K562 (cell line): ENCODE measurements at regions not wholly inside any gene's neighbourhood (a gene's known extent, or its start where the extent isn't known, plus 50 kb on each side); places are given as distances from the start of the nearest gene placed in this dataset.

Experiments used
- CTCF ChIP-seq, 3 experiments: IDR thresholded peaks in 2 of 3; conservative IDR thresholded peaks in 1 of 3; 2 replicates each; pipeline ENCODE4 v1.5.1; 2011 to 2012; ENCODE audit warnings: low read length in 3 of 3, mild to moderate bottlenecking in 3 of 3, control low read depth in 2 of 3, improper control_type of control experiment in 1 of 3, inconsistent platforms in 1 of 3, low read depth in 1 of 3, mixed read lengths in 1 of 3, moderate library complexity in 1 of 3; ENCODE audit not compliant: insufficient read depth in 2 of 3
- EZH2 ChIP-seq: IDR thresholded peaks from 2 replicates; pipeline ENCODE4 v1.6.1; 2012; ENCODE audit warnings: low read depth, mild to moderate bottlenecking, inconsistent platforms, low read length, borderline replicate concordance
- TCF7L2 ChIP-seq: fragments of 150-350 bp; IDR thresholded peaks from 2 replicates; pipeline ENCODE4 v1.6.1; 2016; ENCODE audit warnings: low read depth, mild to moderate bottlenecking, low read length, moderate library complexity
- ZFPM2 ChIP-seq: fragments of 250-450 bp; sonication (Bioruptor Pico); IDR thresholded peaks from 2 replicates; pipeline ENCODE4 v1.5.1; 2022; ENCODE audit warnings: mild to moderate bottlenecking
- ZFX ChIP-seq: sonication (generic); formaldehyde crosslinking; IDR thresholded peaks from 2 replicates; pipeline ENCODE4 v1.8.0; 2022; ENCODE audit warnings: mild to moderate bottlenecking, missing genetic modification reagents, moderate library complexity
- ZNF24 ChIP-seq: fragments of 450-650 bp; IDR thresholded peaks from 2 replicates; pipeline ENCODE4 v1.6.1; 2016

GRCh38 chr1:115506518-115506917 lies 135.3 kb upstream of the VANGL1 start:
- TF ChIP-seq ZNF24 (no peak), ZFPM2 (no peak), CTCF (IDR thresholded peaks at IDR 0.05 in 2 of 3, conservative IDR thresholded peaks at IDR 0.05 in 1 of 3; ENCODE audit: insufficient read depth in 2 of 3, low read depth in 1 of 3, low read length in 3 of 3) (no peak), EZH2 (no peak), ZFX (no peak), TCF7L2 (no peak)
